ENCODE measurements at regions not wholly inside any gene's neighbourhood (a gene's known extent, or its start where the extent isn't known, plus 50 kb on each side); places are given as distances from the start of the nearest gene placed in this dataset.

GRCh38 chr12:116497051-116497591 is 62.1 kb upstream of the MAP1LC3B2 start:
- POLR2A ChIA-PET = no interaction called here
- no peak for TF ChIP-seq CTCF (IDR thresholded peaks at IDR 0.05; ENCODE audit: insufficient read depth, low read depth, low read length)
- CTCF ChIA-PET = no interaction called here
- Histone ChIP-seq H3K4me3 (ENCODE audit: low read depth, low read length) (no peak overlapping the region), H3K36me3 (ENCODE audit: control insufficient read depth, insufficient read depth, low read length) (no peaks in the 10 kb centered on the region), H3K27me3 (ENCODE audit: control insufficient read depth, insufficient read depth, low read length) (no peaks in the 10 kb centered on the region)
- no peak for DNase-seq (ENCODE audit: low read depth)

- peak; percentile 33 for DNase-seq (ENCODE audit: low read depth)
- ChIA-PET POLR2A (no interaction called here), CTCF (no interaction called here)
- no peaks in the 10 kb centered on the region for H3K27me3 ChIP-seq (ENCODE audit: control insufficient read depth, insufficient read depth, low read length)
- H3K36me3 ChIP-seq (ENCODE audit: control insufficient read depth, insufficient read depth, low read length) = no peaks in the 10 kb centered on the region
- no peak for TF ChIP-seq CTCF (IDR thresholded peaks at IDR 0.05; ENCODE audit: insufficient read depth, low read depth, low read length)
- H3K4me3 ChIP-seq (ENCODE audit: low read depth, low read length) = no peak overlapping the region
Observed at GRCh38 chr12:116498471-116498870, 60.7 kb upstream of the MAP1LC3B2 start.

- DNase-seq (ENCODE audit: low read depth) = no peak
- Histone ChIP-seq H3K36me3 (ENCODE audit: control insufficient read depth, insufficient read depth, low read length) (no peaks in the 10 kb centered on the region), H3K27me3 (ENCODE audit: control insufficient read depth, insufficient read depth, low read length) (no peaks in the 10 kb centered on the region), H3K4me3 (ENCODE audit: low read depth, low read length) (no peak overlapping the region)
- no peak for TF ChIP-seq CTCF (IDR thresholded peaks at IDR 0.05; ENCODE audit: insufficient read depth, low read depth, low read length)
- CTCF ChIA-PET = no interaction called here
- POLR2A ChIA-PET = no interaction called here
Observed at GRCh38 chr12:116502141-116502725, 56.9 kb upstream of the MAP1LC3B2 start.

- H3K27me3 ChIP-seq (ENCODE audit: control insufficient read depth, insufficient read depth, low read length) = no peaks in the 10 kb centered on the region
- H3K36me3 ChIP-seq (ENCODE audit: control insufficient read depth, insufficient read depth, low read length) = no peaks in the 10 kb centered on the region
- DNase-seq (ENCODE audit: low read depth) = no peak
- TF ChIP-seq CTCF (IDR thresholded peaks at IDR 0.05; ENCODE audit: insufficient read depth, low read depth, low read length) = no peak
- ChIA-PET CTCF (interaction anchor here (1.3 kb wide), 1 partner anchor 10 kb away, joined by 3 read pairs; no protein-coding TSS in a partner anchor), POLR2A (no interaction called here)
- H3K4me3 ChIP-seq (ENCODE audit: low read depth, low read length) = no peak overlapping the region
Observed at GRCh38 chr12:116502989-116503496, 56.1 kb upstream of the MAP1LC3B2 start.

GRCh38 chr12:116504438-116504837 is 54.7 kb upstream of the MAP1LC3B2 start:
- no peak for TF ChIP-seq CTCF (IDR thresholded peaks at IDR 0.05; ENCODE audit: insufficient read depth, low read depth, low read length)
- Histone ChIP-seq H3K36me3 (ENCODE audit: control insufficient read depth, insufficient read depth, low read length) (no peaks in the 10 kb centered on the region), H3K4me3 (ENCODE audit: low read depth, low read length) (no peak overlapping the region), H3K27me3 (ENCODE audit: control insufficient read depth, insufficient read depth, low read length) (no peaks in the 10 kb centered on the region)
- DNase-seq (ENCODE audit: low read depth) = no peak
- CTCF ChIA-PET = no interaction called here
- POLR2A ChIA-PET = no interaction called here
